GM12878 (cell line): ENCODE measurements at regions not wholly inside any gene's neighbourhood (a gene's known extent, or its start where the extent isn't known, plus 50 kb on each side); places are given as distances from the start of the nearest gene placed in this dataset.

Experiments
- ATAC-seq: fragments of 200-7000 bp; cut with Tn5 transposase; 3 replicates; pipeline ENCODE4 v1.9.1; 2020; ENCODE audit warnings: mild to moderate bottlenecking, moderate library complexity
- BruUV-seq: library from RNA; stranded (reverse); fragments of 400-500 nt; replicated peaks from 2 replicates; lab custom pipeline; 2021; lab: Mats Ljungman, UMichigan
- CTCF ChIA-PET: fragments of 300-600 bp; sonication (Branson Sonifier 250); formaldehyde crosslinking; extraction: SDS; loops from one replicate; lab custom pipeline; 2021; ENCODE audit warnings: inconsistent platforms; lab: Yijun Ruan, JAX
- POLR2A ChIA-PET: fragments of 350-600 bp; formaldehyde crosslinking; extraction: SDS; loops from one replicate; lab custom pipeline; 2021; ENCODE audit warnings: inconsistent platforms; lab: Charles Lee
- RAD21 ChIA-PET: fragments of 300-600 bp; sonication (Branson Sonifier 250); formaldehyde crosslinking; loops from one replicate; lab custom pipeline; 2023; ENCODE audit warnings: antibody characterized with exemption; ENCODE audit not compliant: unreplicated experiment; lab: Charles Lee
- SMC1A ChIA-PET: fragments of 300-600 bp; sonication (Branson Sonifier 250); formaldehyde crosslinking; loops from one replicate; lab custom pipeline; 2023; ENCODE audit not compliant: unreplicated experiment, uncharacterized antibody; lab: Charles Lee
- DNase-seq: peaks from one replicate; pipeline ENCODE4 v3.0.0-alpha.2; 2011; ENCODE audit warnings: low read depth, low spot score
- FAIRE-seq: peaks from 3 replicates; lab custom pipeline; 2011; peaks lifted over from hg19 to GRCh38; lab: Jason Lieb, UNC
- H2AFZ ChIP-seq: 2 replicates; pipeline ENCODE4 v1.6.0; 2011; ENCODE audit warnings: low read depth, low read length, control low read depth; ENCODE audit not compliant: control insufficient read depth
- H3K27ac ChIP-seq: 2 replicates; pipeline ENCODE4 v1.5.1; 2011; ENCODE audit warnings: control low read depth; ENCODE audit not compliant: control insufficient read depth, insufficient read depth
- H3K27me3 ChIP-seq, 2 experiments: replicated peaks in 1 of 2; 2 replicates each; pipeline versions ENCODE4 v1.6.0 to v1.6.1; 2011; ENCODE audit warnings: low read length in 1 of 2; ENCODE audit not compliant: control insufficient read depth in 2 of 2, insufficient read depth in 2 of 2
- H3K36me3 ChIP-seq, 2 experiments: 2 replicates each; pipeline ENCODE4 v1.5.1; 2011; ENCODE audit warnings: low read length in 1 of 2; ENCODE audit not compliant: control insufficient read depth in 2 of 2, insufficient read depth in 2 of 2
- H3K4me1 ChIP-seq: 2 replicates; pipeline ENCODE4 v1.6.1; 2011; ENCODE audit warnings: mild to moderate bottlenecking, low read length, moderate library complexity, mixed read lengths; ENCODE audit not compliant: control insufficient read depth, insufficient read depth
- H3K4me2 ChIP-seq: 2 replicates; pipeline ENCODE4 v1.6.0; 2011; ENCODE audit warnings: control low read depth; ENCODE audit not compliant: control insufficient read depth, insufficient read depth
- H3K4me3 ChIP-seq: fragments of 200-600 bp; sonication (generic); 2 replicates; pipeline ENCODE4 v1.5.1; 2016
- H3K79me2 ChIP-seq: 2 replicates; pipeline ENCODE4 v1.6.0; 2011; ENCODE audit warnings: low read length; ENCODE audit not compliant: control insufficient read depth, insufficient read depth
- H3K9ac ChIP-seq: 2 replicates; pipeline ENCODE4 v1.8.0; 2011; ENCODE audit warnings: low read length, control low read depth, mixed read lengths; ENCODE audit not compliant: control insufficient read depth, insufficient read depth
- H3K9me3 ChIP-seq: replicated peaks from 3 replicates; pipeline ENCODE4 v1.5.1; 2011; ENCODE audit warnings: mild to moderate bottlenecking, low read length; ENCODE audit not compliant: control insufficient read depth, insufficient read depth
- H4K20me1 ChIP-seq: 2 replicates; pipeline ENCODE4 v1.6.0; 2011; ENCODE audit not compliant: control insufficient read depth, insufficient read depth
- CHD1 ChIP-seq: IDR thresholded peaks from 2 replicates; pipeline ENCODE4 v1.6.1; 2012; ENCODE audit warnings: low read depth, low read length, improper control_type of control experiment
- GABPA ChIP-seq: IDR thresholded peaks from 2 replicates; pipeline ENCODE4 v1.6.1; 2014; ENCODE audit warnings: antibody characterized with exemption, low read depth, mild to moderate bottlenecking, inconsistent platforms
- MEF2A ChIP-seq: IDR thresholded peaks from 2 replicates; pipeline ENCODE4 v1.6.1; 2011; ENCODE audit warnings: low read depth, mild to moderate bottlenecking, low read length, moderate library complexity; ENCODE audit not compliant: insufficient read depth
- NFYA ChIP-seq: IDR thresholded peaks from 2 replicates; pipeline ENCODE4 v1.6.1; 2011; ENCODE audit warnings: low read depth, mild to moderate bottlenecking, low read length, improper control_type of control experiment, borderline replicate concordance
- NFYB ChIP-seq: IDR thresholded peaks from 2 replicates; pipeline ENCODE4 v1.6.1; 2011; ENCODE audit warnings: low read depth, mild to moderate bottlenecking, low read length, improper control_type of control experiment, moderate library complexity; ENCODE audit not compliant: insufficient read depth
- NR2F1 ChIP-seq: fragments of 450-650 bp; conservative IDR thresholded peaks from 2 replicates; pipeline ENCODE4 v1.6.1; 2017; ENCODE audit warnings: mild to moderate bottlenecking
- PAX8 ChIP-seq: fragments of 450-650 bp; IDR thresholded peaks from 2 replicates; pipeline ENCODE4 v1.6.1; 2017; ENCODE audit warnings: mild to moderate bottlenecking, moderate library complexity
- POLR2AphosphoS5 ChIP-seq: IDR thresholded peaks from 2 replicates; pipeline ENCODE4 v1.6.1; 2011; ENCODE audit warnings: mild to moderate bottlenecking, low read length, inconsistent platforms
- TCF7 ChIP-seq: IDR thresholded peaks from 2 replicates; pipeline ENCODE4 v1.6.1; 2014; ENCODE audit warnings: antibody characterized with exemption, borderline replicate concordance
- ZNF384 ChIP-seq: IDR thresholded peaks from 2 replicates; pipeline ENCODE4 v1.6.1; 2012; ENCODE audit warnings: low read depth, mild to moderate bottlenecking, low read length, improper control_type of control experiment, borderline replicate concordance
- WGBS: methylation state at CpG from one replicate; pipeline ENCODE4 v1.1.6; 2016; ENCODE audit warnings: low lambda C conversion rate; ENCODE audit not compliant: insufficient replicate concordance, insufficient coverage; ENCODE audit errors: missing lambda C conversion rate; 5-methylcytosine and 5-hydroxymethylcytosine counted together
- in situ Hi-C: fragments of 300-500 bp; cut with MboI; formaldehyde crosslinking; loops from 9 replicates; pipeline ENCODE4 v1.14.3; 2018; ENCODE audit warnings: mixed read lengths
- intact Hi-C: fragments of 100-400 bp; cut with micrococcal nuclease; formaldehyde crosslinking; loops from one replicate; pipeline ENCODE4 v1.14.2; 2022; ENCODE audit not compliant: unreplicated experiment
- TF ChIP-seq, protein P1 (sequence below): fragments of 450-650 bp; IDR thresholded peaks from 2 replicates; pipeline ENCODE4 v1.6.1; 2018; ENCODE audit warnings: mild to moderate bottlenecking, low read depth, moderate library complexity; ENCODE audit not compliant: partially characterized antibody
- TF ChIP-seq, protein P2 (sequence below): fragments of 450-650 bp; IDR thresholded peaks from 2 replicates; pipeline ENCODE4 v1.6.1; 2016; ENCODE audit warnings: mild to moderate bottlenecking
- TF ChIP-seq, protein P3 (sequence below): fragments of 450-650 bp; IDR thresholded peaks from 2 replicates; pipeline ENCODE4 v1.6.1; 2017; ENCODE audit warnings: mild to moderate bottlenecking, low read depth, inconsistent platforms; ENCODE audit not compliant: poor library complexity, severe bottlenecking

DNA sequence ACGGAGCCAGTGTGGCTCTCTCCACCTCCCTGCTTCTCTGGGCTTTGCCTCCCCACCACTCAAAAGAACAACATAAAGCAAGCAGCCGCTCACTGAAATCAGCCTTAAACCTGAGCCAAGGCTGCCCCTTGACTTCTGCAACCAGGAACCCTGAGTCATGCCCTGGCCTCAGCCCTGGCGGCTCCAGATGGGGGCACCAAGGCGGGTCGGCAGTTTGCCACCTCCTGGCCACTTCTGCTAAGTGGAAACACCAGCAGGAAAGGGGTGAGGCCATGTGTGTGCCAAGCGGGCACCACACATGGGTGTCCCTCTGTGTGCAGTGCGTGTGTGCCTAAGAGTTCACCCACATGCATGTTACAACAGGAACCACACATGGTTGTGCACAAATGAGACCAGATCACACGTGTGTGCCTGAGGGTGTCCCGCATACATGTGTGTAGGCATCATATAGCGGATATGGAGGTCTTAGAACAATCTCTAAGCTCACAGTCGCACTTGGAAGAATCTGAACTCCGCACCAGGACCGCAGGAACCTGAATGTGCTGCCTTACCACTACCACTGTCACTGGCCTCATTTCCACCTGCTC lies 221.2 kb downstream of the MN1 start:
- Histone ChIP-seq H4K20me1 (no peaks in the 10 kb centered on the region), H3K4me2 (no peak overlapping the region), H3K4me3 (no peak overlapping the region), H3K79me2 (no peaks in the 10 kb centered on the region), H3K9me3 (no peaks in the 10 kb centered on the region), H3K27me3 (peaks cover 0 to 6% of the 10 kb centered on the region in 2 experiments; a peak in 2 of 4 replicates), H3K36me3 (no peaks in the 10 kb centered on the region), H3K4me1 (no peaks in the 10 kb centered on the region), H3K27ac (no peak overlapping the region), H2AFZ (no peak overlapping the region), H3K9ac (no peak overlapping the region)
- in situ Hi-C loops: no loop called here
- BruUV-seq: no TSS peak
- ChIA-PET RAD21 (no interaction called here), SMC1A (no interaction called here), POLR2A (no interaction called here), CTCF (no interaction called here)
- no peak for FAIRE-seq
- TF ChIP-seq TCF7: no peak
- TF ChIP-seq ZNF384: no peak
- no peak for TF ChIP-seq MEF2A
- TF ChIP-seq, protein P1, sequence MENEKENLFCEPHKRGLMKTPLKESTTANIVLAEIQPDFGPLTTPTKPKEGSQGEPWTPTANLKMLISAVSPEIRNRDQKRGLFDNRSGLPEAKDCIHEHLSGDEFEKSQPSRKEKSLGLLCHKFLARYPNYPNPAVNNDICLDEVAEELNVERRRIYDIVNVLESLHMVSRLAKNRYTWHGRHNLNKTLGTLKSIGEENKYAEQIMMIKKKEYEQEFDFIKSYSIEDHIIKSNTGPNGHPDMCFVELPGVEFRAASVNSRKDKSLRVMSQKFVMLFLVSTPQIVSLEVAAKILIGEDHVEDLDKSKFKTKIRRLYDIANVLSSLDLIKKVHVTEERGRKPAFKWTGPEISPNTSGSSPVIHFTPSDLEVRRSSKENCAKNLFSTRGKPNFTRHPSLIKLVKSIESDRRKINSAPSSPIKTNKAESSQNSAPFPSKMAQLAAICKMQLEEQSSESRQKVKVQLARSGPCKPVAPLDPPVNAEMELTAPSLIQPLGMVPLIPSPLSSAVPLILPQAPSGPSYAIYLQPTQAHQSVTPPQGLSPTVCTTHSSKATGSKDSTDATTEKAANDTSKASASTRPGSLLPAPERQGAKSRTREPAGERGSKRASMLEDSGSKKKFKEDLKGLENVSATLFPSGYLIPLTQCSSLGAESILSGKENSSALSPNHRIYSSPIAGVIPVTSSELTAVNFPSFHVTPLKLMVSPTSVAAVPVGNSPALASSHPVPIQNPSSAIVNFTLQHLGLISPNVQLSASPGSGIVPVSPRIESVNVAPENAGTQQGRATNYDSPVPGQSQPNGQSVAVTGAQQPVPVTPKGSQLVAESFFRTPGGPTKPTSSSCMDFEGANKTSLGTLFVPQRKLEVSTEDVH: no peak
- WGBS: 20% methylated on average over 13 of the region's 13 CpGs
- ATAC-seq: no peak
- intact Hi-C loops: no loop called here
- DNase-seq: no peak

DNA sequence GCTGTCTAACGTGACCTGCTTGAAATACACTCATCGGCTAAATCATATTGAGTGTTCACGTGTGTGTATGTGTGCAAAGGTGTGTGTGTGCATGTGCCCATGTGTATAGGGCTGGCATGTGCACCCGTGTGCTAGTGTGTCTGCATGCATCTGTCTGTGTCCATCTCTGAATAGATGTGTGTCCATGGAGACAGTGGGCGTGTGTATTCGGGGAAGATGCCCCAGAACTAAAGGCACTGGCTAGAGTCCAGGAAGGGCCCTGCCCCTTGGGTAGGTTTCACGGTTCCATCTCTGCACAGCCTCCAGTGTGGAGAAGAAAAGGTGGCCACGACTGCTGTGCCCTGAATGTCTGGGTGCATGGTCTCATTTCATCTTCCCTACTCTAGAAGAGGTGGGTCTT lies 220.3 kb downstream of the MN1 start:
- H3K4me3 ChIP-seq: no peak overlapping the region
- DNase-seq (no peak), FAIRE-seq (no peak), ATAC-seq (no peak)
- intact Hi-C loops (no loop called here), in situ Hi-C loops (no loop called here)
- H3K9ac ChIP-seq: no peak overlapping the region
- H3K4me2 ChIP-seq: no peak overlapping the region
- ChIA-PET POLR2A (no interaction called here), RAD21 (no interaction called here), SMC1A (no interaction called here), CTCF (no interaction called here)
- no TSS peak for BruUV-seq
- peaks cover 0 to 6% of the 10 kb centered on the region in 2 experiments; a peak in 2 of 4 replicates for H3K27me3 ChIP-seq
- no peaks in the 10 kb centered on the region for H3K79me2 ChIP-seq
- no peaks in the 10 kb centered on the region for H4K20me1 ChIP-seq
- H3K36me3 ChIP-seq: no peaks in the 10 kb centered on the region
- no peak overlapping the region for H2AFZ ChIP-seq
- no peaks in the 10 kb centered on the region for H3K4me1 ChIP-seq
- WGBS: 15% methylated on average over 8 of the region's 8 CpGs
- H3K27ac ChIP-seq: no peak overlapping the region
- no peaks in the 10 kb centered on the region for H3K9me3 ChIP-seq
- TF ChIP-seq PAX8 (no peak), NFYB (no peak), POLR2AphosphoS5 (no peak), NFYA (no peak), NR2F1 (no peak), GABPA (no peak), CHD1 (no peak)
- TF ChIP-seq, protein P2, sequence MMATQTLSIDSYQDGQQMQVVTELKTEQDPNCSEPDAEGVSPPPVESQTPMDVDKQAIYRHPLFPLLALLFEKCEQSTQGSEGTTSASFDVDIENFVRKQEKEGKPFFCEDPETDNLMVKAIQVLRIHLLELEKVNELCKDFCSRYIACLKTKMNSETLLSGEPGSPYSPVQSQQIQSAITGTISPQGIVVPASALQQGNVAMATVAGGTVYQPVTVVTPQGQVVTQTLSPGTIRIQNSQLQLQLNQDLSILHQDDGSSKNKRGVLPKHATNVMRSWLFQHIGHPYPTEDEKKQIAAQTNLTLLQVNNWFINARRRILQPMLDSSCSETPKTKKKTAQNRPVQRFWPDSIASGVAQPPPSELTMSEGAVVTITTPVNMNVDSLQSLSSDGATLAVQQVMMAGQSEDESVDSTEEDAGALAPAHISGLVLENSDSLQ: no peak
- TF ChIP-seq, protein P3, sequence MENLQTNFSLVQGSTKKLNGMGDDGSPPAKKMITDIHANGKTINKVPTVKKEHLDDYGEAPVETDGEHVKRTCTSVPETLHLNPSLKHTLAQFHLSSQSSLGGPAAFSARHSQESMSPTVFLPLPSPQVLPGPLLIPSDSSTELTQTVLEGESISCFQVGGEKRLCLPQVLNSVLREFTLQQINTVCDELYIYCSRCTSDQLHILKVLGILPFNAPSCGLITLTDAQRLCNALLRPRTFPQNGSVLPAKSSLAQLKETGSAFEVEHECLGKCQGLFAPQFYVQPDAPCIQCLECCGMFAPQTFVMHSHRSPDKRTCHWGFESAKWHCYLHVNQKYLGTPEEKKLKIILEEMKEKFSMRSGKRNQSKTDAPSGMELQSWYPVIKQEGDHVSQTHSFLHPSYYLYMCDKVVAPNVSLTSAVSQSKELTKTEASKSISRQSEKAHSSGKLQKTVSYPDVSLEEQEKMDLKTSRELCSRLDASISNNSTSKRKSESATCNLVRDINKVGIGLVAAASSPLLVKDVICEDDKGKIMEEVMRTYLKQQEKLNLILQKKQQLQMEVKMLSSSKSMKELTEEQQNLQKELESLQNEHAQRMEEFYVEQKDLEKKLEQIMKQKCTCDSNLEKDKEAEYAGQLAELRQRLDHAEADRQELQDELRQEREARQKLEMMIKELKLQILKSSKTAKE: no peak
